HPDE6-E6E7 (cell line): ENCODE measurements at regions not wholly inside any gene's neighbourhood (a gene's known extent, or its start where the extent isn't known, plus 50 kb on each side); places are given as distances from the start of the nearest gene placed in this dataset.
"Not testable (repeated sequence)": the region's sequence is repeated elsewhere in the genome, so short reads cannot be mapped to it uniquely, and the experiment has no call there.

ENCODE experiments used
- DNase-seq: peaks from one replicate; pipeline ENCODE4 v3.0.0; 2011; ENCODE audit warnings: missing footprints; ENCODE audit errors: extremely low spot score

- DNase-seq = no peak
Measured at GRCh38 chr2:192555740-192556139, 361.0 kb upstream of the TMEFF2 start.

GRCh38 chr2:192551760-192552159, 357.0 kb upstream of the TMEFF2 start:
- DNase-seq = no peak

DNA sequence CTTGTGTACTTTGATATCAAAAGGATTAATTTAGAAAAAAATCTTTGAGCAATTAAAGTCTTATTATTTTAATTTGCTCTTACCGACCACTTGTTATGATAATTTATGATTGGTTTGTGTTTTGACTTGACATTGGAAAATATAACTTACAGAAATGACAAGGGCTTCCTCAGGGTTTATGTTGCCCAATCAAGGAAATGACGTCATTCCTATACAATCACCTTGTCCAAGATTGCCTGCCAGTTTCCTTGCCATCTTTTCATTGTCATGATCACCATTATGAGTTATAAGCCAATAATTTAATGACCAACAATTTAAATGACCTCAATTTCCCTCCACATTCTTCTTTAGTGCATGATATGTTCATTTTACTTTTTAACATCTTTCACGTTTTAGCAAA, 351.8 kb upstream of the TMEFF2 start:
- peak; percentile 6 for DNase-seq

DNA sequence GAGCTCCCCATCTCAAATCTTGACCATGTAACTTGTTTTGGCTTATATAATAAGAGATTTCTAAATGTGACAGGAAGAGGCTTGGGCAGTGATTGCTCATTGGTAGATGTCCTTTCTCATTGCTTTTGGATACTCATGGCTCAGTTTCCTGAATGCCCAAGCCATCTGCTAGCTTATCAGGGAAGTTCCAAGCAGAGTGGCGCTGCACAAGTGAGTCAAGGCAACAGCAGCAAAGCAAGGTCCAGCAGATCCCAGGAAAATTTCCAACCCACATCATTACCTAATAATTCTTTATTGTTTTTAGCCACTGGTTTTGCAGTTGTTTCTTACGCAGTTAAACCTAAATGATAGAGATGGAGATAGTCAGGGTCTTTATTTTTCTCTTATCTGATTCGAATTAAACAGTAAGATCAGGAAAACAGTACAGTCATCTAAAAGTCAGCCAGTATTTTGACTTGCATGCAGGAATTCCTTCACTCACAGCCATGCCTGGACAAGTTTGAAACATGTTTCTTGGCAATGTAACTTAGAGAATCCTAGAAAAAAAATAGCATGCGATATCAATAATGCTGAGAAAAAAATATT, 349.7 kb upstream of the TMEFF2 start:
- peak; percentile 47 for DNase-seq

GRCh38 chr2:192542148-192543066, 347.7 kb upstream of the TMEFF2 start:
- not testable (repeated sequence) for DNase-seq

- DNase-seq = no peak
Measured at GRCh38 chr2:192539306-192539705, 344.6 kb upstream of the TMEFF2 start.

DNA sequence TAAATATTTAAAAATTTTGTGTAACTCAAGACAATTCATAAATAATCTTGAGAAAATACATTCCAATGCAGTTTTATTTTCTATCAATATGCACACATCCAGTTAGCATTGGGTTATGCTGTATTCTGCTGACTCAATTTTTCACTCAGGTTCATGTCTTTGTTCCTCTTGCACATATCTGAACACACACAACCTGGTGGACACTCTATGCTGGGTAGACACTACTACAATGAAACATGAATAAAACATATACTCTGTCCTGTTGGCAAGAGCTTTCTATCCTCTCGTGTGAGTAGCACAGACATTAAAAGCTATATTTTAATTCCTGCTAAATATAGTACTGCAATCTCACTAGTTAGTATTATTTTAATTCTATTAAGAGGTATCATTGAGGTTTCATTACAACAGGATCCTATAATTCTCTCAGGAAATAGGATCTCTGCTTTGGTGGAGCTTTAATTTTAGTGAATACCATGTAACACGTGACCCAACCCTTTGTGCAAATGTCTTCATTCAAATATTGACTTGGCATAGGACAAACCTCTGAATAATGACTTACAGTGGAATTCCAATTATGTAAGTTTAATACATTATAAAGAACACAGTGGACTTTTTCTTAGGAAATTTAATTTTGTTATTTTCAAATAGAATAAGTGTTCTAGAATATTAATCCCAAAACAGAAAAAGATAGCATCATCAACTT, 342.3 kb upstream of the TMEFF2 start:
- no peak for DNase-seq

GRCh38 chr2:192535956-192536921, 341.5 kb upstream of the TMEFF2 start:
- DNase-seq = no peak

DNA sequence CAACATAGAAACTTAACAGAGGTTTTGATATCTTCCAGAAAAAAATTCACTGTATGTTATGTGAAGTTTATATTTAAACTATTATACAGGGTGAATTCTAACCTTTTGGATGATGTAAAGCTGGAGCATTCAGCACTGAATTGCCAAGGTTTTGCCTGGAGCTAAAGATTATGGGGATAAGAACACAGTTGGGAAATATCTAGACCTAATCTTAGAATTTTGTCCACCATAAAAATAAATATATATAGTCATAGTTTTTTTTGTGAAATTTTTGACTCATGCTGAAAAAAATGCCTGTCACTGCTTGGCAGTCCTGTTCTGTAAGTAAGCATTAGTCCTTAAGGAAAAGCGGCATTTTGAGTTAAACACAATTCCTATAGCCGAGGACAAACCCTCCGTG, 339.3 kb upstream of the TMEFF2 start:
- DNase-seq = no peak

- DNase-seq = not testable (repeated sequence)
Measured at GRCh38 chr2:192524642-192525251, 330.0 kb upstream of the TMEFF2 start.

- DNase-seq = not testable (repeated sequence)
Measured at GRCh38 chr2:192524214-192524613, 329.5 kb upstream of the TMEFF2 start.

GRCh38 chr2:192515937-192516336, 321.2 kb upstream of the TMEFF2 start:
- DNase-seq = no peak

GRCh38 chr2:192513575-192513974, 318.8 kb upstream of the TMEFF2 start:
- DNase-seq = no peak

GRCh38 chr2:192507836-192508450, 313.2 kb upstream of the TMEFF2 start:
- not testable (repeated sequence) for DNase-seq

- DNase-seq = peak; percentile 56
Measured at GRCh38 chr2:192500550-192501200, 305.9 kb upstream of the TMEFF2 start.

GRCh38 chr2:192499476-192499875, 304.7 kb upstream of the TMEFF2 start:
- DNase-seq = no peak

GRCh38 chr2:192498747-192499146, 304.0 kb upstream of the TMEFF2 start:
- no peak for DNase-seq

DNA sequence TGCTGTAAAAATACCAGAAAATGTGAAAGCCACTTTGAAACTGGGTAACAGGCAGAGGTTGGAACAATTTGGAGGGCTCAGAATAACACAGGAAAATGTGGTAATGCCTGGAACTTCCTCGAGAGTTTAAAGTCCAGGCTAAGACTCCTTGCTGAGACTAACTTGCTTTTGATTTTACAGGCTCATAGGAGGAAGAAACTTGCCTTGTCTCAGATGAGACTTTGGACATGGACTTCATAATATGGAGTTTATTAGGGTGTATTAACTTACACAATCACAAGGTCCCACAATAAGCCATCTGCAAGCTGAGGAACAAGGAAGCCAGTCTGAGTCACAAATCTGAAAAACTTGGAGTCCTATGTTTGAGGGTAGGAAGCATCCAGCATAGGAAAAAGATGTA, 293.4 kb upstream of the TMEFF2 start:
- DNase-seq = not testable (repeated sequence)

DNA sequence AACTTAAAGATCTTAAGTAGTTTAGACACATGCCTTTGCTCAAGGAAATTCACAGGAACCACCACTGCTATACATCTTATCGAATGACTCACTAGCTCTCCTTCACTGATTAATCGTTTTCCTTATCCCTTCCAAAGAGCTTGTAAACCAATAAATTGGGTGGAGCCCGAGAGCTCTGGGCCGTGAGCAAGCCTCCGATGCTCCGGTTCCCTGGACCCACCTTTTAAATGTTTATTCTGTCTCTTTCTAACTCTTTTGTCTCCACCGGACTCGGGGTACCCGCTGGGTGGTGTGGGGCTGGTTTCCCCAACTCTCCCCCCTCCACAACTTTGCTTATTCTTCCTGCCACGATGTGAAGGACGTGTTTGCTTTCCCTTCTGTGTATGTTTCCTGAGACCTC, 292.9 kb upstream of the TMEFF2 start:
- no peak for DNase-seq

GRCh38 chr2:192484903-192485302, 290.2 kb upstream of the TMEFF2 start:
- DNase-seq = no peak
